ENCODE measurements at regions not wholly inside any gene's neighbourhood (a gene's known extent, or its start where the extent isn't known, plus 50 kb on each side); places are given as distances from the start of the nearest gene placed in this dataset.

DNA sequence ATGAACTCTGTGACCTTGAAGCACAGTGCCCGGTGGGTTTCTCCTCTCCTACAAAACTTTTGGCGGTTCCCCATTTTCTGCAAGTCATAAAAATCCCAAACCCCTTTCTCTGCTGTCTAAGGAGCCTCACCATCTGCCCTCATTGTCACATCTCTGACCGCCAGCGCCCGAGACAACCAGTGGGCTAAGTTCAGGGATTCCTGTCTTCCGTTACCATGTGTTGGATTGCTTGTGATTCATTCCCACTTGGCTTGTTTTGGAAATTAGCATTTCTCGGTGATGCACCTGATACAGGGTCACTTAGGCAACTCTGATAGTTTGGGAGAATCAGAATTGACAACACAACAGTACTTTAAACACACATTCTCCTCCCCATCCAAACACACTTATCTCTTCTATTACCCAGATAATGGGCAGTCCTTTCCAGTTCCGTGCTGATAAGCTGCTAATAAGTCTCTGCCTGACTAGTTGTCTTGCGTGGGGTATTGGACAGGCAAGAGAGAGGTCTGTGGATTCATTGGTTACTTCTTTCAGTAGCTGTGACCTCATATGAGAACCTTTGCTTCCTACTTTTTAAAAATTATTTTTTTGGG lies 70.0 kb upstream of the KLF4 start:
- WGBS, 2 donors, result 81 to 91% methylated on average over 9 of the region's 9 CpGs
- Histone ChIP-seq H3K27me3 (no peaks in the 10 kb centered on the region), H3K36me3 (no peaks in the 10 kb centered on the region), H3K4me3 (no peak overlapping the region), H3K4me1 (no peaks in the 10 kb centered on the region), H3K27ac (no peak overlapping the region), H3K9me3 (no peaks in the 10 kb centered on the region)
- DNase-seq, result no peak
- intact Hi-C loops (cut with DNase I), result no loop called here
- no peak for TF ChIP-seq POLR2A (IDR thresholded peaks at IDR 0.05)
- TF ChIP-seq, protein P1, sequence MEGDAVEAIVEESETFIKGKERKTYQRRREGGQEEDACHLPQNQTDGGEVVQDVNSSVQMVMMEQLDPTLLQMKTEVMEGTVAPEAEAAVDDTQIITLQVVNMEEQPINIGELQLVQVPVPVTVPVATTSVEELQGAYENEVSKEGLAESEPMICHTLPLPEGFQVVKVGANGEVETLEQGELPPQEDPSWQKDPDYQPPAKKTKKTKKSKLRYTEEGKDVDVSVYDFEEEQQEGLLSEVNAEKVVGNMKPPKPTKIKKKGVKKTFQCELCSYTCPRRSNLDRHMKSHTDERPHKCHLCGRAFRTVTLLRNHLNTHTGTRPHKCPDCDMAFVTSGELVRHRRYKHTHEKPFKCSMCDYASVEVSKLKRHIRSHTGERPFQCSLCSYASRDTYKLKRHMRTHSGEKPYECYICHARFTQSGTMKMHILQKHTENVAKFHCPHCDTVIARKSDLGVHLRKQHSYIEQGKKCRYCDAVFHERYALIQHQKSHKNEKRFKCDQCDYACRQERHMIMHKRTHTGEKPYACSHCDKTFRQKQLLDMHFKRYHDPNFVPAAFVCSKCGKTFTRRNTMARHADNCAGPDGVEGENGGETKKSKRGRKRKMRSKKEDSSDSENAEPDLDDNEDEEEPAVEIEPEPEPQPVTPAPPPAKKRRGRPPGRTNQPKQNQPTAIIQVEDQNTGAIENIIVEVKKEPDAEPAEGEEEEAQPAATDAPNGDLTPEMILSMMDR (IDR thresholded peaks at IDR 0.05), result no peak

DNA sequence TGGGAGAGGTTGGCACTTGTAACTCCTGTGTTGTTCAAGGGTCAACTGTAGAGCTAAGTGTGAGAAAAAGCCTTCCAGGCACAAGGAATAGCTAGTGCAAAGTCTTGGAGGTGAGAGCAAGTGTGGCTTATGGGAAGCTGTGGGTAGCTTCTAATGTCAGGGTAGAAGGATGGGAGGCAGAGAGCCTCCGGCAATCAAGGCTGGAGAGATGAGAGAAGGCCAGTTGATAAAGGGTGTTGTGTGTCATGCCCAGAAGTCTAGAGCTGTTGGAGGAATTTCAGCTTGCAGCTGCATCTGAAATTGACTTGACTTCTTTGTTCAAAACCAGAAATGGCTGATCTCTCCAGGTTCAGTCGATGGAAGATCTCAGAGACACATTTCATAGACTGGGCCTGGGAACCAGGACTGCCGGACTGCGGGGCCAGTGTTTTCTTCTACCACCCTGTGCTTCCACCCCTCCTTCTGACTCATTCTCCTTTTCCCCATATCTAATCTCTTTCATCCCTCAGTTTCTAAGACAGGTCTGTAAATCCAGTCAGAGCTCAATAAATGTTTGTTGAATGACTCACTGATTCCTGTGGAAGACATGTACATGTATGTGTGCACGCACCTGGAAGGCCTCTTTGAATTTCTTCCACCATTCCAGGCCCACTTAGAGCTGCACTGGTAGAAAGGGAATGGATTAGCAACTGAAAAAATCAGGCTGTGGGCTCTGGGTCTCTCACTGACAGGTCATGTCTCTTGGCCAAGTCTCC lies 67.8 kb upstream of the KLF4 start:
- H3K9me3 ChIP-seq, result no peaks in the 10 kb centered on the region
- WGBS, 2 donors, result 59% methylated on average over 4 to 5 of the region's 5 CpGs
- TF ChIP-seq POLR2A (IDR thresholded peaks at IDR 0.05), result no peak
- TF ChIP-seq, protein P1 (IDR thresholded peaks at IDR 0.05), result no peak

DNA sequence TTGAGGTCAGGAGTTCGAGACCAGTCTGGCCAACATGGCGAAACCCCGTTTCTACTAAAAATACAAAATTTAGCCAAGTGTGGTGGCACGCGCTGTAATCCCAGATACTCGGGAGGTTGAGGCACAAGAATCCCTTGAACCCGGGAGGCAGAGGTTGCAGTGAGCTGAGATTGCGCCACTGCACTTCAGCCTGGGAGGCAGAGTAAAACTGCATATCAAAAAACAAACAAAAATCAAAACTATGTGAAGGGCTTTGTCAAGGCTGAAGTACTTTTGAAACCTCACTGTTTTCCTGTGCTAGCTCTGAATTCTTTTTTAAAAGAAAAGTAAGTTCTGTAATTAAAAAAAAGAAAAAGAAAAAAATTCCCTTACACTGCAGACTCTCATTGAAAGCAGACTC lies 65.1 kb upstream of the KLF4 start:
- TF ChIP-seq, protein P1 (IDR thresholded peaks at IDR 0.05), result no peak
- no peak for TF ChIP-seq POLR2A (IDR thresholded peaks at IDR 0.05)
- Histone ChIP-seq H3K27me3 (no peaks in the 10 kb centered on the region), H3K36me3 (no peaks in the 10 kb centered on the region), H3K9me3 (no peaks in the 10 kb centered on the region), H3K4me1 (no peaks in the 10 kb centered on the region), H3K4me3 (no peak overlapping the region), H3K27ac (no peak overlapping the region)
- intact Hi-C loops (cut with DNase I), result no loop called here
- 86 to 89% methylated on average over 6 to 8 of the region's 8 CpGs for WGBS, 2 donors
- DNase-seq, result no peak

More for the DNA sequence above, 67.8 kb upstream of the KLF4 start:
- Histone ChIP-seq H3K36me3 (no peaks in the 10 kb centered on the region), H3K27me3 (no peaks in the 10 kb centered on the region), H3K4me1 (no peaks in the 10 kb centered on the region), H3K27ac (no peak overlapping the region), H3K4me3 (no peak overlapping the region)
- intact Hi-C loops (cut with DNase I), result no loop called here
- no peak for DNase-seq

DNA sequence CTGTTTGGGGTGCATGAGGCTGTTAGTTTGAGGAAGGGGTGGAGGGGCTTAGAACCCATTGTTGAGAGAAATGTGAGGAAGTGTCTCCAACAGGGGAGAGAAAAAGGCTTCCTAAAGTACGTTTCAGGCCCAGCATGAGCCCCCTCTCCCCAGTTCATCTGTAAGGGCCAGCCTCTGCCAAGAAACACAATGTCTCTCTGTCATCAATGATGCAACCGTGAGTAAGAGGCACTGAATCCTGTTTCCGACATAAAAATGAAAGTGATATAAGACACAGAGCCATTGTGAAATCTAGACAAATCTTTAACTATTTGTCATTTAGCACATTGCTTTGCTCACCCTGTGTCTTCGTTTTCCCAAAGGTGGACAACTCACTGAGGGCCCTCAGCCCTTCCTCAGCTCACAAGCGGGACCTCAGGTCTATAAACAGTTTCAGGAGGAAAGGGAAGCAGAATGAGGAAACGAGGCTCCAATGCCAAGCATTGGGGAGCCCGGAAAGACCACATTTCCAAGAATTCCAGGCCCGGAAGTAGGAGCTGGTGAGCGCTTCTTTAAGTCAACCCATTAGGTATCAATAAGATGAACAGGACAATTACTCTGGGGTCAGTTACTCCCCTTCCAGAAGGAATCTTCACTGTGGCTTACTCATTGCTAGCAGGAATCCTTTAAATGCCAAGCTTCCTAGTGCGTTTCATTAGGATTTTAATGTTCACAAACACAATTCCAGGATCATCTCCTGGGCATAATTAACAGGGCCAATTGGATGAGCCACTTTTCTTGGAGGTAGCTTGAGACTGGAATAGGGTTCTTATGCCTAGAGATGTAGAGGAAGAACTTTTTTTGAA lies 59.0 kb upstream of the KLF4 start:
- WGBS, 2 donors, result 39 to 40% methylated on average over 10 of the region's 10 CpGs
- DNase-seq, result no peak
- Histone ChIP-seq H3K9me3 (no peaks in the 10 kb centered on the region), H3K4me3 (peak overlapping the region in 1 of 4 donors; percentile 14), H3K27me3 (no peaks in the 10 kb centered on the region), H3K4me1 (peaks cover 0 to 16% (median 6%) of the 10 kb centered on the region in 3 donors), H3K27ac (peak overlapping the region in 3 of 4 donors; percentile 55 to 69 (median 58)), H3K36me3 (no peaks in the 10 kb centered on the region)
- TF ChIP-seq, protein P1 (IDR thresholded peaks at IDR 0.05), result no peak
- no peak for TF ChIP-seq POLR2A (IDR thresholded peaks at IDR 0.05)
- intact Hi-C loops (cut with DNase I), result no loop called here
